ENCODE measurements at regions not wholly inside any gene's neighbourhood (a gene's known extent, or its start where the extent isn't known, plus 50 kb on each side); places are given as distances from the start of the nearest gene placed in this dataset.

- no peak for DNase-seq
- Mint-ChIP-seq H3K27me3 (no peaks in the 10 kb centered on the region), H3K4me3 (no peak overlapping the region), H3K4me1 (no peaks in the 10 kb centered on the region), H3K9me3 (no peaks in the 10 kb centered on the region), H3K27ac (no peak overlapping the region), H3K36me3 (ENCODE audit: low read depth) (no peaks in the 10 kb centered on the region)
- intact Hi-C loops (cut with micrococcal nuclease), result loop anchor here (10.0 kb wide), 1 partner anchor 896 kb away; no protein-coding TSS in a partner anchor
- CTCF ChIA-PET, result no interaction called here
- no peak for ATAC-seq (ENCODE audit: low read depth)
- POLR2A ChIA-PET, result no interaction called here
- TF ChIP-seq, protein P1, sequence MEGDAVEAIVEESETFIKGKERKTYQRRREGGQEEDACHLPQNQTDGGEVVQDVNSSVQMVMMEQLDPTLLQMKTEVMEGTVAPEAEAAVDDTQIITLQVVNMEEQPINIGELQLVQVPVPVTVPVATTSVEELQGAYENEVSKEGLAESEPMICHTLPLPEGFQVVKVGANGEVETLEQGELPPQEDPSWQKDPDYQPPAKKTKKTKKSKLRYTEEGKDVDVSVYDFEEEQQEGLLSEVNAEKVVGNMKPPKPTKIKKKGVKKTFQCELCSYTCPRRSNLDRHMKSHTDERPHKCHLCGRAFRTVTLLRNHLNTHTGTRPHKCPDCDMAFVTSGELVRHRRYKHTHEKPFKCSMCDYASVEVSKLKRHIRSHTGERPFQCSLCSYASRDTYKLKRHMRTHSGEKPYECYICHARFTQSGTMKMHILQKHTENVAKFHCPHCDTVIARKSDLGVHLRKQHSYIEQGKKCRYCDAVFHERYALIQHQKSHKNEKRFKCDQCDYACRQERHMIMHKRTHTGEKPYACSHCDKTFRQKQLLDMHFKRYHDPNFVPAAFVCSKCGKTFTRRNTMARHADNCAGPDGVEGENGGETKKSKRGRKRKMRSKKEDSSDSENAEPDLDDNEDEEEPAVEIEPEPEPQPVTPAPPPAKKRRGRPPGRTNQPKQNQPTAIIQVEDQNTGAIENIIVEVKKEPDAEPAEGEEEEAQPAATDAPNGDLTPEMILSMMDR (IDR thresholded peaks at IDR 0.05), result no peak
Measured at GRCh38 chr11:29438815-29439214, 578.0 kb downstream of the KCNA4 start.

DNA sequence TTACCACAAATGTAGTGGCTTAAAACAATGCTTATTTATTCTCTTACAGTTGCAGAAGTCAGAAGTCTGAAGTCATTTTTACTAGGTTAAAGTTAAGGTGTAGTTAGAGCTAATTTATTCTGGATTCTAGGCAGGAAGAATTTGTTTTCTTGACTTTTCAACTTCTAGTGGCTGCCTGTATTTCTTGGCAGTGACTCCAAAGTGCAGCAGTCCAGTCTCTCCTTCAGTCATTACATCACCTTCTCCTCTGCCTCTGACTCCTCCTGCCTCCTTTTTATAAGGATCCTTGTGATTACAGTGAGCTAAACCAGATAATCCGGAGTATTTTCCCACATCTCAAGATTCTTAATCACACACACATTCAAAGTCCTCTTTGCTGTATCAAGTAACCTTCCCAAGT lies 581.4 kb downstream of the KCNA4 start:
- DNase-seq (no peak), ATAC-seq (ENCODE audit: low read depth) (no peak)
- Mint-ChIP-seq H3K9me3 (no peaks in the 10 kb centered on the region), H3K4me1 (no peaks in the 10 kb centered on the region), H3K36me3 (ENCODE audit: low read depth) (no peaks in the 10 kb centered on the region), H3K27me3 (no peaks in the 10 kb centered on the region), H3K27ac (no peak overlapping the region), H3K4me3 (no peak overlapping the region)
- intact Hi-C loops (cut with micrococcal nuclease), result loop anchor here (10.0 kb wide), 1 partner anchor 899 kb away; no protein-coding TSS in a partner anchor
- CTCF ChIA-PET, result no interaction called here
- POLR2A ChIA-PET, result no interaction called here
- TF ChIP-seq, protein P1 (IDR thresholded peaks at IDR 0.05), result no peak

DNA sequence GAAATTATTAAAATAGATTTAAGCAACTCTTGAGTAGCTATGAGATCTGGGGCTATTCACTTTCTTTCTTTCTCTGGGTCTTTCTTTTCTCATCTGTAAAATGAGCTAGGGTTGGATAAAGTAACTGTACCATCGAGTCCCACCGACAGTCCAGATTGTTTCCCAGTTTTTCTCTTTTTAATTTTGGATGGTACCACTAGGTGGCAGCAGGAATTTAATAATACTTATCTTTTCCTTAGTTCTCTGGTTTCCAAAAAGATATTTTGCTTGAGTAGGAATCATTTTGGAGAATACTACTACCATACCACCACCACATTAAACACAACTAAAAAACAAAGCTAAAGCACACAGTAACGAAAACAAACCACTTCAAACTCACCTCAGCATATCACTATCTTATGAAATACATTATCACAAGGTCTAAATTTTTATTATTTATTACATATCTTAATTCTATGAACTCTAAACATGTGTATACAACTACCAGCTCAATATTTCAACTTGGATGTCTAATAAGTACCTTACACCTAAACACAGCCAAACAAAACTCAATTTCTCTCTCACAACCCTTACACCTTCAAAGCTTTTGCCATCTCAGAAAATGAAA lies 584.0 kb downstream of the KCNA4 start:
- CTCF ChIA-PET, result interaction anchor here (0.7 kb wide), 1 partner anchor 28 kb away, joined by 3 read pairs; no protein-coding TSS in a partner anchor
- intact Hi-C loops (cut with micrococcal nuclease), result loop anchor here (5.0 to 10.0 kb wide), 2 partner anchors 709 to 902 kb away; no protein-coding TSS in a partner anchor
- POLR2A ChIA-PET, result no interaction called here

GRCh38 chr11:29405305-29405704 lies 611.5 kb downstream of the KCNA4 start:
- no peaks in the 10 kb centered on the region for H3K4me1 Mint-ChIP-seq
- TF ChIP-seq, protein P1 (IDR thresholded peaks at IDR 0.05), result no peak
- CTCF ChIA-PET, result no interaction called here
- ATAC-seq (ENCODE audit: low read depth) (no peak), DNase-seq (no peak)
- H3K4me3 Mint-ChIP-seq, result no peak overlapping the region
- intact Hi-C loops (cut with micrococcal nuclease), result no loop called here
- H3K27me3 Mint-ChIP-seq, result no peaks in the 10 kb centered on the region
- H3K36me3 Mint-ChIP-seq (ENCODE audit: low read depth), result no peaks in the 10 kb centered on the region
- POLR2A ChIA-PET, result no interaction called here
- H3K9me3 Mint-ChIP-seq, result peaks cover 3% of the 10 kb centered on the region
- no peak overlapping the region for H3K27ac Mint-ChIP-seq

More for the DNA sequence above, 584.0 kb downstream of the KCNA4 start:
- ATAC-seq (ENCODE audit: low read depth) (no peak), DNase-seq (no peak)
- no peaks in the 10 kb centered on the region for H3K27me3 Mint-ChIP-seq
- H3K9me3 Mint-ChIP-seq, result no peaks in the 10 kb centered on the region
- H3K27ac Mint-ChIP-seq, result no peak overlapping the region
- H3K36me3 Mint-ChIP-seq (ENCODE audit: low read depth), result no peaks in the 10 kb centered on the region
- H3K4me3 Mint-ChIP-seq, result no peak overlapping the region
- TF ChIP-seq, protein P1 (IDR thresholded peaks at IDR 0.05), result no peak
- no peaks in the 10 kb centered on the region for H3K4me1 Mint-ChIP-seq

DNA sequence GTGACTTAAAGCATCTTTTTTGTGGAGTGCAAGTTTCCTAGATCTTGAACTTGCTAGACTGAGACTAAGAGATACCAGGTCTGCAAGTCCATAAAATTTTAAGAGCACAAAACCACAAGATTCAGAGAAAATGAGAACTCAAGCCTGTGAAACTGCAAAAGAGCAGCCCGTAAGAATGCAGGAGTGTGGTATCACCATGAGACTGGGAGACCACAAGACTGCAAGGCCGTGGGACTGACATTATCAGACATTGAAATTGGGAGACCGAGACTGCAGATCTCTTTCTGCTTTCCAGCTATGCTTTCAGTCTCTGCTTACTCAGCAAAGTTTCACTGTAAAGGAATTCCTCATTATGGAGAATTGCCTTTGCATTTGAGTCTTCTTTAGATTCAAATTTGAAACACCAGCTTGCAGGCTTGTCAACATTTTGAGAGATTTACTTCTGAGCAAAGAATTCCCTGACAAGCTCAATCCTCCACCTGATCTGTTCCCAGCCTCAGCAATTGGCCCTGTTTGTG lies 621.2 kb downstream of the KCNA4 start:
- POLR2A ChIA-PET, result no interaction called here
- CTCF ChIA-PET, result no interaction called here
- TF ChIP-seq, protein P1 (IDR thresholded peaks at IDR 0.05), result no peak
- Mint-ChIP-seq H3K9me3 (peaks cover 5% of the 10 kb centered on the region), H3K4me3 (no peak overlapping the region), H3K27me3 (no peaks in the 10 kb centered on the region), H3K36me3 (ENCODE audit: low read depth) (no peaks in the 10 kb centered on the region), H3K27ac (no peak overlapping the region), H3K4me1 (no peaks in the 10 kb centered on the region)
- intact Hi-C loops (cut with micrococcal nuclease), result no loop called here
- DNase-seq (no peak), ATAC-seq (ENCODE audit: low read depth) (no peak)
